ENCODE measurements at regions not wholly inside any gene's neighbourhood (a gene's known extent, or its start where the extent isn't known, plus 50 kb on each side); places are given as distances from the start of the nearest gene placed in this dataset.
"Not testable (repeated sequence)": the region's sequence is repeated elsewhere in the genome, so short reads cannot be mapped to it uniquely, and the experiment has no call there.

DNA sequence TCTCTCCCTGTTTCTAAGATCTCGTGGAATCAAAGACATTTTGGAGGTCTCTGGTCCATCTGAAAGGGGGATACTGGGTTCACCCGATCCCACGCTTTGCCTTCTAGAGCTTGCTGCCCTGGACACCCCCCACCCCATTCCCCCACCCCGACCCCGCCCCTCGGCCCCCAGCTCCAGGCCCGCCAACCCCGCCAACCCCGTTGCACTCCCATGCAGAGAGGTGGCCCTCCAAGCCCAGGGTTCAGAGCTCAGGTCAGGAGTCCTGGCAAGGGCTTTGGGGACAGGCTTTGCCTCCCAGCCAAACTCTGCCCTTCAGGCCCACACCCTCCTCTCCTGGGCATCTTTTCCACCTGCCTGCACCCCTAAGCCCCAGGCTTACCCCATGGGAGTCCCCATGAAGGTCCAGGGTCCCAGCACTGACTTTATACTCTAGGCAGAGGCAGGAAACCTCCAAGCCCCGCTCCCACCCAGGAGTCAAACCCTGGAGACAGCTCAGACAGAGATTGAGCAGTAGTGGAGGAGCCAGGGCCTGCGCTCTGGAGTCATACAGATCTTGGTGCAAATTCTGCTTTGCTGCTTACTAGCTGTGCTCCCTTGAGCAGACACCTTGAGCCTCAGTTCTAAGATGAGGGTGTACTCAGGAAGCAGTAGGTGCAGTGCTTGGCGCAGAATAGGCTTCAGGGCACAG lies 155.9 kb downstream of the FOXD2 start:
- DNase-seq, result no peak
- peak overlapping the region in 4 of 7 experiments; percentile 32 to 59 (median 58) for H3K4me3 ChIP-seq (ENCODE audit: control insufficient read depth in 1 of 7, extremely low read depth in 1 of 7, insufficient read depth in 4 of 7, low read depth in 2 of 7, low read length in 6 of 7)
- ChIA-PET CTCF (interaction anchor here (1.1 to 1.9 kb wide), 2 partner anchors 13 to 53 kb away, joined by 3 to 9 read pairs; no protein-coding TSS in a partner anchor), POLR2A (no interaction called here)
- H3K27ac ChIP-seq (ENCODE audit: insufficient read depth in 1 of 2, low read depth in 1 of 2, low read length in 2 of 2, poor library complexity in 1 of 2, severe bottlenecking in 2 of 2), result no peak overlapping the region
- H3K9me3 ChIP-seq (ENCODE audit: control extremely low read depth in 1 of 5, control insufficient read depth in 4 of 5, insufficient read depth in 2 of 5, low read depth in 1 of 5, low read length in 4 of 5), result no peaks in the 10 kb centered on the region
- no peaks in the 10 kb centered on the region for H3K36me3 ChIP-seq (ENCODE audit: control insufficient read depth in 4 of 4, insufficient read depth in 4 of 4, low read length in 3 of 4)
- H3K4me1 ChIP-seq (ENCODE audit: control extremely low read depth in 1 of 4, control insufficient read depth in 4 of 4, insufficient read depth in 4 of 4, low read length in 3 of 4), result peaks cover 0 to 21% (median 17%) of the 10 kb centered on the region in 4 experiments
- H3K27me3 ChIP-seq (replicated peaks in 2 of 5; ENCODE audit: control insufficient read depth in 4 of 5, insufficient read depth in 5 of 5, low read length in 4 of 5), result peaks cover 0 to 16% (median 0%) of the 10 kb centered on the region in 5 experiments
- 74% methylated on average over 6 of the region's 12 CpGs for WGBS (ENCODE audit: insufficient coverage)

DNA sequence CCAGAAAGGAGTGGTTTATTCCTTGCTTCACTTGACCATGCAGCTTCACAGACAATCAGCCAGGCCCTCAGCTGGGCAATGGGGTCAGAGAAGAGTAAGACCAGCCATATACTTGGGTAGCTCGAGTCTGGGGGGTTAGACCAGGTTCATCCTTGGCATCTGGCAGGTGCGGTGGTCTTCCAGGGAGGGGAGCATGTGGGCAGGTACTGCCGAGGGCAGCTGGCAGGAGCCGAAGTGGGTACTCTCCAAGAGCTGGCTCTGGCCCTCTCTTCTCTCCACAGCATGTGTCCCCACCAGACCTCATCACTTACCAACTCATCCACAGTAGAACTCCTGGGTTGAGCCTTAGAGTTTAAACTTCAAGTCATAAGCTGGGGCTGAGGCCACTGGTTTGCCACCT lies 156.8 kb downstream of the FOXD2 start:
- no peaks in the 10 kb centered on the region for H3K36me3 ChIP-seq (ENCODE audit: control insufficient read depth in 4 of 4, insufficient read depth in 4 of 4, low read length in 3 of 4)
- H3K27me3 ChIP-seq (replicated peaks in 2 of 5; ENCODE audit: control insufficient read depth in 4 of 5, insufficient read depth in 5 of 5, low read length in 4 of 5), result peaks cover 0 to 16% (median 0%) of the 10 kb centered on the region in 5 experiments
- H3K9me3 ChIP-seq (ENCODE audit: control extremely low read depth in 1 of 5, control insufficient read depth in 4 of 5, insufficient read depth in 2 of 5, low read depth in 1 of 5, low read length in 4 of 5), result peaks cover 0 to 8% (median 0%) of the 10 kb centered on the region in 5 experiments
- CTCF ChIA-PET, result interaction anchor here (1.0 to 1.1 kb wide), 4 partner anchors 33 to 120 kb away, joined by 3 to 4 read pairs (median 4); no protein-coding TSS in a partner anchor
- no peak overlapping the region for H3K27ac ChIP-seq (ENCODE audit: insufficient read depth in 1 of 2, low read depth in 1 of 2, low read length in 2 of 2, poor library complexity in 1 of 2, severe bottlenecking in 2 of 2)
- POLR2A ChIA-PET, result no interaction called here
- H3K4me3 ChIP-seq (ENCODE audit: control insufficient read depth in 1 of 7, extremely low read depth in 1 of 7, insufficient read depth in 4 of 7, low read depth in 2 of 7, low read length in 6 of 7), result no peak overlapping the region
- peaks cover 0 to 21% (median 17%) of the 10 kb centered on the region in 4 experiments for H3K4me1 ChIP-seq (ENCODE audit: control extremely low read depth in 1 of 4, control insufficient read depth in 4 of 4, insufficient read depth in 4 of 4, low read length in 3 of 4)
- no peak for DNase-seq
- WGBS (ENCODE audit: insufficient coverage), result 100% methylated on average over 2 of the region's 4 CpGs

DNA sequence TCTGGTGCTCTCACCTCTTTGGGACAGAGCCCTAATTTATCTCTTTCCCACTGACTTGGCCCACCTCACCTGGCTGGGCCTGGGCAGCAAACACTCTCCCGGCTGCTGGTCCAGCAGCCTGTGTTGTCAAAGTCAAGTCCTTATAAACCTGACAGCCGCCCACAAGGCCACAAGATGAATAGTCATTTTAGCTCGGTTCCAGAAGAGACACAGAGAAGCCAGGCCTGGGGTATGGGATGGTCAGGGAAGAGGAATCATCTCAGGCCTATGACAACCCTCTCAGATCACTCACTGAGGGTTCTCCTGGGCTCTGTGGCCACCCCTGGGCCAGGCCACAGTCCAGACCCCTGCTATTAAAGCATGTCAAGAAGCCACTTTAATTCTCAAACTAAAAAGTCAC lies 158.5 kb downstream of the FOXD2 start:
- WGBS (ENCODE audit: insufficient coverage), result 93% methylated on average over 3 of the region's 3 CpGs
- ChIA-PET CTCF (interaction anchor here (1.3 kb wide), 1 partner anchor 68 kb away, joined by 3 read pairs; no protein-coding TSS in a partner anchor), POLR2A (no interaction called here)
- peaks cover 0 to 16% (median 0%) of the 10 kb centered on the region in 5 experiments for H3K27me3 ChIP-seq (replicated peaks in 2 of 5; ENCODE audit: control insufficient read depth in 4 of 5, insufficient read depth in 5 of 5, low read length in 4 of 5)
- DNase-seq, result no peak
- peaks cover 0 to 21% (median 17%) of the 10 kb centered on the region in 4 experiments for H3K4me1 ChIP-seq (ENCODE audit: control extremely low read depth in 1 of 4, control insufficient read depth in 4 of 4, insufficient read depth in 4 of 4, low read length in 3 of 4)
- no peak overlapping the region for H3K4me3 ChIP-seq (ENCODE audit: control insufficient read depth in 1 of 7, extremely low read depth in 1 of 7, insufficient read depth in 4 of 7, low read depth in 2 of 7, low read length in 6 of 7)
- peaks cover 0 to 15% (median 2%) of the 10 kb centered on the region in 5 experiments for H3K9me3 ChIP-seq (ENCODE audit: control extremely low read depth in 1 of 5, control insufficient read depth in 4 of 5, insufficient read depth in 2 of 5, low read depth in 1 of 5, low read length in 4 of 5)
- H3K36me3 ChIP-seq (ENCODE audit: control insufficient read depth in 4 of 4, insufficient read depth in 4 of 4, low read length in 3 of 4), result no peaks in the 10 kb centered on the region
- no peak overlapping the region for H3K27ac ChIP-seq (ENCODE audit: insufficient read depth in 1 of 2, low read depth in 1 of 2, low read length in 2 of 2, poor library complexity in 1 of 2, severe bottlenecking in 2 of 2)

DNA sequence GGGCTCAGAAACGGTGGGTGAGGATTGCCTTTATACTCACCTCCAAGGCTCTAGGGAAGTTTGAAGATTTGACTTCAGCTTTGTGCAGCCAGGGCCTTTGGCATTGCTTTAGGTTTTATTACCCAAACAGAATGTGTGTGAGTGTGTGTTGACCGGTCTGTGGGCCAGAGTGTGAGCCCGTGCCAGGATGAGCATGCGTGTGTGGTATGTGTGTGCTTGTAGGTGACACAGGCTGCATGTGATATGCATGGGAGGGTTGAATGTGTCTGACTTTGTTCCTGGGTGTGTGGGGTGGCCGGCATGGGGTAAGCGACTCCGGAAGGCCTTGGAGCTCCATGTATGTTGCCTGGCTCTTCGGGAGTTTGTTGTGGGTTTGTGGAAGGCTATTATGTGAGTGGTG lies 160.5 kb downstream of the FOXD2 start:
- peaks cover 0 to 6% (median 5%) of the 10 kb centered on the region in 4 experiments for H3K4me1 ChIP-seq (ENCODE audit: control extremely low read depth in 1 of 4, control insufficient read depth in 4 of 4, insufficient read depth in 4 of 4, low read length in 3 of 4)
- ChIA-PET CTCF (no interaction called here), POLR2A (no interaction called here)
- WGBS (ENCODE audit: insufficient coverage), result 87% methylated on average over 4 of the region's 8 CpGs
- H3K36me3 ChIP-seq (ENCODE audit: control insufficient read depth in 4 of 4, insufficient read depth in 4 of 4, low read length in 3 of 4), result no peaks in the 10 kb centered on the region
- H3K27ac ChIP-seq (ENCODE audit: insufficient read depth in 1 of 2, low read depth in 1 of 2, low read length in 2 of 2, poor library complexity in 1 of 2, severe bottlenecking in 2 of 2), result no peak overlapping the region
- peaks cover 0 to 6% (median 0%) of the 10 kb centered on the region in 5 experiments for H3K27me3 ChIP-seq (replicated peaks in 2 of 5; ENCODE audit: control insufficient read depth in 4 of 5, insufficient read depth in 5 of 5, low read length in 4 of 5)
- no peak for DNase-seq
- H3K9me3 ChIP-seq (ENCODE audit: control extremely low read depth in 1 of 5, control insufficient read depth in 4 of 5, insufficient read depth in 2 of 5, low read depth in 1 of 5, low read length in 4 of 5), result peaks cover 2 to 26% (median 3%) of the 10 kb centered on the region in 5 experiments
- H3K4me3 ChIP-seq (ENCODE audit: control insufficient read depth in 1 of 7, extremely low read depth in 1 of 7, insufficient read depth in 4 of 7, low read depth in 2 of 7, low read length in 6 of 7), result no peak overlapping the region

DNA sequence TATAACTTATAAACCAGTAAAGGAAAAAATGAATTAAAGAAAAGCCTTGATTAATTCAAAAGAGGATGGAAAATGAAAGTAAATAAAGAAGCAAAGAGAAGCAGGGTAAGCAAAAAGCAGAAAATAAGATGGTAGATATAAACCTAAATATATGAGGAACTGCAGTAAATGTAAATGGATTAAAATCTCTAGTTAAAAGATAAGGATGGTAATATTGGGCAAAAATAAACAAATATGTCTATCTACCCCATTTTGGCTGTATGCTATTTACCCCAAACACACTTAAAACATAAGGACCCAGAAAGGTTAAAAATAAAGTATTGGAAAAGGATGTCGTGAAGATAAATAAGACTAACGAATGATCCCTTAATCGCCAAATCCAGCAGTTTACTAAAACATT lies 161.9 kb downstream of the FOXD2 start:
- ChIA-PET POLR2A (no interaction called here), CTCF (no interaction called here)
- H3K36me3 ChIP-seq (ENCODE audit: control insufficient read depth in 4 of 4, insufficient read depth in 4 of 4, low read length in 3 of 4), result no peaks in the 10 kb centered on the region
- no peaks in the 10 kb centered on the region for H3K27me3 ChIP-seq (replicated peaks in 2 of 5; ENCODE audit: control insufficient read depth in 4 of 5, insufficient read depth in 5 of 5, low read length in 4 of 5)
- H3K27ac ChIP-seq (ENCODE audit: insufficient read depth in 1 of 2, low read depth in 1 of 2, low read length in 2 of 2, poor library complexity in 1 of 2, severe bottlenecking in 2 of 2), result no peak overlapping the region
- no CpG with 5 or more reads among the region's 3 CpGs for WGBS (ENCODE audit: insufficient coverage)
- no peak overlapping the region for H3K4me3 ChIP-seq (ENCODE audit: control insufficient read depth in 1 of 7, extremely low read depth in 1 of 7, insufficient read depth in 4 of 7, low read depth in 2 of 7, low read length in 6 of 7)
- no peaks in the 10 kb centered on the region for H3K4me1 ChIP-seq (ENCODE audit: control extremely low read depth in 1 of 4, control insufficient read depth in 4 of 4, insufficient read depth in 4 of 4, low read length in 3 of 4)
- H3K9me3 ChIP-seq (ENCODE audit: control extremely low read depth in 1 of 5, control insufficient read depth in 4 of 5, insufficient read depth in 2 of 5, low read depth in 1 of 5, low read length in 4 of 5), result peaks cover 2 to 26% (median 3%) of the 10 kb centered on the region in 5 experiments
- DNase-seq, result no peak

DNA sequence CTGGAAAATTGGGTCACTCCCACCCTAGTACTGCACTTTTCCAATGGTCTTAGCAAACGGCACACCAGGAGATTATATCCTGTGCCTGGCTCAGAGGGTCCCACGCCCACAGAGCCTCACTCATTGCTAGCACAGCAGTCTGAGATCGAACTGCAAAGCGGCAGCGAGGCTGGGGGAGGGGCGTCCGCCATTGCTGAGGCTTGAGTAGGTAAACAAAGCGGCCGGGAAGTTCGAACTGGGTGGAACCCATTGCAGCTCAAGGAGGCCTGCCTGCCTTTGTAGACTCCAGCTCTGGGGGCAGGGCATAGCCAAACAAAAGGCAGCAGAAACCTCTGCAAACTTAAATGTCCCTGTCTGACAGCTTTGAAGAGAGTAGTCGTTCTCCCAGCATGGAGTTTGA lies 164.6 kb downstream of the FOXD2 start:
- DNase-seq; H3K27me3 ChIP-seq (replicated peaks in 2 of 5; ENCODE audit: control insufficient read depth in 4 of 5, insufficient read depth in 5 of 5, low read length in 4 of 5); POLR2A ChIA-PET; H3K4me1 ChIP-seq (ENCODE audit: control extremely low read depth in 1 of 4, control insufficient read depth in 4 of 4, insufficient read depth in 4 of 4, low read length in 3 of 4); H3K4me3 ChIP-seq (ENCODE audit: control insufficient read depth in 1 of 7, extremely low read depth in 1 of 7, insufficient read depth in 4 of 7, low read depth in 2 of 7, low read length in 6 of 7); H3K36me3 ChIP-seq (ENCODE audit: control insufficient read depth in 4 of 4, insufficient read depth in 4 of 4, low read length in 3 of 4); H3K27ac ChIP-seq (ENCODE audit: insufficient read depth in 1 of 2, low read depth in 1 of 2, low read length in 2 of 2, poor library complexity in 1 of 2, severe bottlenecking in 2 of 2); CTCF ChIA-PET: not testable (repeated sequence)
- 98% methylated on average over 10 of the region's 11 CpGs for WGBS (ENCODE audit: insufficient coverage)
- peaks cover 2 to 26% (median 3%) of the 10 kb centered on the region in 5 experiments for H3K9me3 ChIP-seq (ENCODE audit: control extremely low read depth in 1 of 5, control insufficient read depth in 4 of 5, insufficient read depth in 2 of 5, low read depth in 1 of 5, low read length in 4 of 5)

DNA sequence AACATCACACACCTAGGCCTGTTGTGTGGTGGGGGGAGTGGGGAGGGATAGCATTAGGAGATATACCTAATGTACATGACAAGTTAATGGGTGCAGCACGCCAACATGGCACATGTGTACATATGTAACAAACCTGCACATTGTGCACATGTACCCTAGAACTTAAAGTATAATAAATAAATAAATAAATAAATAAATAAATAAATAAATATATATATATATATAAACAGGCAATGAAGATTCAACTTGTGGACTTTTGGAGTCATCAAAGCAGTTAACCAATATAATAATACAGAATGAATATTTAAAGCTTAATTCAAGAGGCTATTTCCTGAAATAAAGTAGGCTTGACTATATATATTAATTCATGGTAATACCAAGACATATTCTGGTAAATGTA lies 167.0 kb downstream of the FOXD2 start:
- H3K4me3 ChIP-seq (ENCODE audit: control insufficient read depth in 1 of 7, extremely low read depth in 1 of 7, insufficient read depth in 4 of 7, low read depth in 2 of 7, low read length in 6 of 7); POLR2A ChIA-PET; H3K4me1 ChIP-seq (ENCODE audit: control extremely low read depth in 1 of 4, control insufficient read depth in 4 of 4, insufficient read depth in 4 of 4, low read length in 3 of 4); H3K27ac ChIP-seq (ENCODE audit: insufficient read depth in 1 of 2, low read depth in 1 of 2, low read length in 2 of 2, poor library complexity in 1 of 2, severe bottlenecking in 2 of 2); DNase-seq; H3K27me3 ChIP-seq (replicated peaks in 2 of 5; ENCODE audit: control insufficient read depth in 4 of 5, insufficient read depth in 5 of 5, low read length in 4 of 5); CTCF ChIA-PET; H3K36me3 ChIP-seq (ENCODE audit: control insufficient read depth in 4 of 4, insufficient read depth in 4 of 4, low read length in 3 of 4): not testable (repeated sequence)
- WGBS (ENCODE audit: insufficient coverage), result no CpG with 5 or more reads among the region's 1 CpG
- H3K9me3 ChIP-seq (ENCODE audit: control extremely low read depth in 1 of 5, control insufficient read depth in 4 of 5, insufficient read depth in 2 of 5, low read depth in 1 of 5, low read length in 4 of 5), result peaks cover 0 to 26% (median 3%) of the 10 kb centered on the region in 5 experiments
